Peyer's patch (tissue), 4 donors: ENCODE measurements at regions not wholly inside any gene's neighbourhood (a gene's known extent, or its start where the extent isn't known, plus 50 kb on each side); places are given as distances from the start of the nearest gene placed in this dataset.

Experiments used
- DNase-seq, 3 donors: peaks; one replicate each; pipeline ENCODE4 v3.0.0-alpha.2; 2017 to 2019
- H3K27ac ChIP-seq, 4 donors: fragments of 200-600 bp; sonication (generic); one replicate each; pipeline ENCODE4 v1.5.1; 2016 to 2019
- H3K27me3 ChIP-seq, 2 donors: fragments of 200-600 bp; sonication (generic); one replicate each; pipeline ENCODE4 v1.5.1; 2019
- H3K36me3 ChIP-seq, 3 donors: fragments of 200-600 bp; sonication (generic); one replicate each; pipeline ENCODE4 v1.5.1; 2016 to 2019
- H3K4me1 ChIP-seq, 4 donors: fragments of 200-600 bp; sonication (generic); one replicate each; pipeline ENCODE4 v1.5.1; 2016 to 2019
- H3K4me3 ChIP-seq, 4 donors: fragments of 200-600 bp; sonication (generic); 1 replicate in 3 of 4; 2 replicates in 1 of 4; pipeline ENCODE4 v1.5.1; 2016 to 2019; ENCODE audit warnings: mild to moderate bottlenecking in 1 of 4
- H3K9me3 ChIP-seq, 4 donors: fragments of 200-600 bp; sonication (generic); one replicate each; pipeline ENCODE4 v1.5.1; 2016 to 2019; ENCODE audit warnings: mild to moderate bottlenecking in 1 of 4
- POLR2A ChIP-seq, 2 donors: fragments of 450-650 bp; IDR thresholded peaks; one replicate each; pipeline ENCODE4 v1.5.1; 2017; ENCODE audit warnings: antibody characterized with exemption in 2 of 2, mild to moderate bottlenecking in 2 of 2, moderate library complexity in 2 of 2
- TF ChIP-seq, protein P1 (sequence below), 6 experiments: fragments of 450-650 bp in 4 of 6; fragments of 200-600 bp in 2 of 6; sonication (generic) in 1 of 6; IDR thresholded peaks; one replicate each; pipeline ENCODE4 v1.5.1; 2017 to 2019; ENCODE audit warnings: antibody characterized with exemption in 6 of 6, mild to moderate bottlenecking in 3 of 6, moderate library complexity in 1 of 6

DNA sequence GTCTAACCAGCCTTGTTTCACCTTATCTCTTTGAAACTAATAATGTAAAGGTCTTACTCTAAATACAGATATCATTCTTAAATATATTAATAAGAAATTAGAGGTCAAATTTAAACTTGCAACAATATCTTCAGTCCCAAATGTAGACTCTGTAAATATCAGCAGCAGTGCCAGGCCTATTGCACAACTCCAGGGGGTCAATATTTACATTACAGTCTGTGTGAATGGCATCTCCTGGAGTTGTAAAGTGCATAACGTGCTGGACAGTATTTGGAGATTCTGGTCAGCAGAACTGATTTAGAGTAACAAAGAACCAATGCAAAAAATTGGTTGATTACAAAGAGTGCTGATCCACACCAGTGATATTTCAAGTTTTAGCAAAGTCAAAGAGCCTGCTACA, 1225.9 kb downstream of the PCDH19 start:
- H3K27ac ChIP-seq, result no peak overlapping the region
- no peaks in the 10 kb centered on the region for H3K4me1 ChIP-seq
- H3K36me3 ChIP-seq, result no peaks in the 10 kb centered on the region
- no peaks in the 10 kb centered on the region for H3K27me3 ChIP-seq
- no peak overlapping the region for H3K4me3 ChIP-seq
- DNase-seq, result no peak
- H3K9me3 ChIP-seq, result no peaks in the 10 kb centered on the region
- TF ChIP-seq POLR2A (IDR thresholded peaks at IDR 0.05), result no peak
- TF ChIP-seq, protein P1, sequence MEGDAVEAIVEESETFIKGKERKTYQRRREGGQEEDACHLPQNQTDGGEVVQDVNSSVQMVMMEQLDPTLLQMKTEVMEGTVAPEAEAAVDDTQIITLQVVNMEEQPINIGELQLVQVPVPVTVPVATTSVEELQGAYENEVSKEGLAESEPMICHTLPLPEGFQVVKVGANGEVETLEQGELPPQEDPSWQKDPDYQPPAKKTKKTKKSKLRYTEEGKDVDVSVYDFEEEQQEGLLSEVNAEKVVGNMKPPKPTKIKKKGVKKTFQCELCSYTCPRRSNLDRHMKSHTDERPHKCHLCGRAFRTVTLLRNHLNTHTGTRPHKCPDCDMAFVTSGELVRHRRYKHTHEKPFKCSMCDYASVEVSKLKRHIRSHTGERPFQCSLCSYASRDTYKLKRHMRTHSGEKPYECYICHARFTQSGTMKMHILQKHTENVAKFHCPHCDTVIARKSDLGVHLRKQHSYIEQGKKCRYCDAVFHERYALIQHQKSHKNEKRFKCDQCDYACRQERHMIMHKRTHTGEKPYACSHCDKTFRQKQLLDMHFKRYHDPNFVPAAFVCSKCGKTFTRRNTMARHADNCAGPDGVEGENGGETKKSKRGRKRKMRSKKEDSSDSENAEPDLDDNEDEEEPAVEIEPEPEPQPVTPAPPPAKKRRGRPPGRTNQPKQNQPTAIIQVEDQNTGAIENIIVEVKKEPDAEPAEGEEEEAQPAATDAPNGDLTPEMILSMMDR (IDR thresholded peaks at IDR 0.05), result no peak

DNA sequence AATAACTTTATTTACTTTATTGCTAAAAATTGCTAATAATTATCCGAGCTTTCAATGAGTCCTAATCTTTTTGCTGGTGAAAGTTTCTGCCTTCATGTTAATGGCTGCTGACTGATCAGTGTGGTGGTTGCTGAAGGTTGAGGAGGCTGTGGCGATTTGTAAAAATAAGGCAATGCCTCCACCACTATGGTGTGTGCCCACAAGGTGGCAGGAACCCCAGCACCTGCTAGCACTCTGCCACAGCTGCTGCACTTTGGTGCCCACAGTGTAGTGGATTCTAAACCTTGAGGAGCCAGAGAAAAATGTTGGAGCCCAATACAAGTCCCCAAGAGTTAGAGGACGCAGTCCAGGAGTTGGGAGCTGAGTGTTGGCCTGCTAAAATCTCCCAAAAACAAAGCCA, 1237.1 kb downstream of the PCDH19 start:
- TF ChIP-seq, protein P1 (IDR thresholded peaks at IDR 0.05), result no peak
- TF ChIP-seq POLR2A (IDR thresholded peaks at IDR 0.05), result no peak
- Histone ChIP-seq H3K27me3 (no peaks in the 10 kb centered on the region), H3K4me1 (no peaks in the 10 kb centered on the region), H3K9me3 (no peaks in the 10 kb centered on the region), H3K4me3 (no peak overlapping the region), H3K27ac (no peak overlapping the region), H3K36me3 (no peaks in the 10 kb centered on the region)
- no peak for DNase-seq

DNA sequence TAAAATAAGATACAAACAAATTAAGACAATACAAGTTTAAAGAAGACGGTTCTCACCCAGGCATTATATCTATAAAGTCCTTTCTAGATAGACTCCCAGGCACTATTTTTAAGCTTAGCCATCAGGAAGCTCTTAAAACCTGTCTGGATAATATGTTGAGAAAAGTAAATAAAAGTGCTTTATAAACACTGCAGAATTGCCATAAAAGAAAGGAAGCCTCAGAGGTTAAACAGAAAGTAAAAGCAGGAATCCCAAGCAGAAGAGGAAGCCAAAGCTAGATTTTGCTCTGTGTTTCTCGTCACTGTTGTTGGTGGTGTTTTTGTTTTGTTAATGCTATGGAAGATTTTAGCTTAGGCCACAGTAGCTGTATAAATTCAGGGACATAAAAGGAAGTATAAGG, 1267.3 kb downstream of the PCDH19 start:
- H3K27ac ChIP-seq, result no peak overlapping the region
- H3K9me3 ChIP-seq, result no peaks in the 10 kb centered on the region
- TF ChIP-seq POLR2A (IDR thresholded peaks at IDR 0.05), result no peak
- TF ChIP-seq, protein P1 (IDR thresholded peaks at IDR 0.05), result no peak
- H3K4me1 ChIP-seq, result no peaks in the 10 kb centered on the region
- no peak overlapping the region for H3K4me3 ChIP-seq
- DNase-seq, result no peak
- H3K27me3 ChIP-seq, result no peaks in the 10 kb centered on the region
- no peaks in the 10 kb centered on the region for H3K36me3 ChIP-seq

DNA sequence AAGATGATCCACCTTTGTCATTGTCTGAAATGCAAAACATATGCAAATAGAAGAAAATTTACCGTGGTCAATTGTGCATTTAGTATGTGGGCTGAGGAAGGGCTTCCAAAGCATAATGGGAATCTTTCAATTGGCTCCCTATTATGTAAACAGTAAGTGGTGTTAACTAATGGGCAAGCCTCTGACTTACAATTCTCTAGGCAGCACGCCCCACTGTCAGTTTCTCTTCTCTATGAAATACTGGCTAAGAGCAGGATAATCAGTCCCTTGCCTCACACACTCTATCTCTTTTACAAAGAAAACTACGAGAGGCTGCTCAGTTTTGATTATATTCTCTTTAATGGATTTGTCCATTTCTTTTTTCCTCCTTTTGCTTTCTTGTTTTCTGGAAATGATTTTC, 1272.6 kb downstream of the PCDH19 start:
- Histone ChIP-seq H3K4me3 (no peak overlapping the region), H3K27me3 (no peaks in the 10 kb centered on the region), H3K36me3 (no peaks in the 10 kb centered on the region), H3K4me1 (no peaks in the 10 kb centered on the region), H3K9me3 (no peaks in the 10 kb centered on the region), H3K27ac (no peak overlapping the region)
- TF ChIP-seq, protein P1 (IDR thresholded peaks at IDR 0.05), result no peak
- no peak for TF ChIP-seq POLR2A (IDR thresholded peaks at IDR 0.05)
- no peak for DNase-seq

DNA sequence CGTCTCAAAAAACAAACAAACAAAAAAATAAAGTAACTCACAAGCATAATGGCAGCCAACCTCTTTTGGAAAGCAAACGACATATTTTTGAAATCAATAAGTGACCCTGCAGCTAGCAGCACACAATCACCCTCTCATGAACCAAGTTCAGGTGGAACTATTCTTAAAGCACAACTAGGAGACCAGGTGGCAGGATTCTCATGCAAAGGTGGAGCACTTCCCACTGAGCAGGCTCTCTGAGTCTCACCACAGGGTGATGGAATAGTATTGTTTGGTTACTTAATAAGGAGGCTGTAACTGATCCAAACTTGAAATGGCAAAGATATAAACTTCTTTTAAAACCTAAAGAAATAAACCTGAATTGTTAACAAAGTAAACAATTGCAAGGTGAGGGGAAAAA, 1293.1 kb downstream of the PCDH19 start:
- no peaks in the 10 kb centered on the region for H3K4me1 ChIP-seq
- no peaks in the 10 kb centered on the region for H3K9me3 ChIP-seq
- no peak for TF ChIP-seq POLR2A (IDR thresholded peaks at IDR 0.05)
- TF ChIP-seq, protein P1 (IDR thresholded peaks at IDR 0.05), result no peak
- no peaks in the 10 kb centered on the region for H3K27me3 ChIP-seq
- no peak for DNase-seq
- H3K36me3 ChIP-seq, result no peaks in the 10 kb centered on the region
- H3K27ac ChIP-seq, result no peak overlapping the region
- H3K4me3 ChIP-seq, result no peak overlapping the region

DNA sequence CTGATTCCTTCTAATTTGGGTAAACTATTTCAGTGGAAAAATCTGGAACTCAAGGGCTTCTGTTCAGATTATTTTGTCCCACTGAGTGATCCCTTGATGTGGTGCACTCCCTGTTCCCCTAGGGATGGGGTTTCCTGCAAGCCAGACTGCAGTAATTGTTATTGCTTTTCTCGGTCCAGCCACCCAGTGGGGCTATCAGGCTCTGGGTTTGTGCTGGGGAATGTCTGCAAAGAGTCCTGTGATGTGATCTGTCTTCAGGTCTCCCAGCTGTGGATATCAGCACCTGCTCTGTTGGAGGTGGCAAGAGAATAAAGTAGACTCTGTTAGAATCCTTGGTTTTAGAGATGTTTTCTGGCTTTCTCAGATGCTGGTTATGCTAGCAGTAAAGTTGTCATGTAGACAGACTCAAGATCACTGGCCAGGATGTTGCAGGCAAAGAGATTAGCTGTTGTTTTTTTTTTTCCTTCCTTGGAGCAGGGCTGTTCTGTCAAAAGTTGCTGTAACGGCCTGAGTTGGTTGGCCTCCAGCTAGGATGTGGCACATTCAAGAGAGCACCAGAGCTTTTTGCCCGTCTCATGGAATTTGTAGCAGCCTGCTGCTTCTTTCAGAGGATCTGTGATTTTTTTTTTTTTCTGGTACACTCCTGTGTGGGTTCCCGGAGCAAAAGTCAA, 1314.0 kb downstream of the PCDH19 start:
- TF ChIP-seq POLR2A (IDR thresholded peaks at IDR 0.05), result no peak
- Histone ChIP-seq H3K4me1 (no peaks in the 10 kb centered on the region), H3K4me3 (no peak overlapping the region), H3K36me3 (no peaks in the 10 kb centered on the region), H3K27ac (no peak overlapping the region), H3K27me3 (no peaks in the 10 kb centered on the region), H3K9me3 (no peaks in the 10 kb centered on the region)
- DNase-seq, result no peak
